Epithelial cell of prostate (primary cell): ENCODE measurements at regions not wholly inside any gene's neighbourhood (a gene's known extent, or its start where the extent isn't known, plus 50 kb on each side); places are given as distances from the start of the nearest gene placed in this dataset.

Experiments
- DNase-seq: peaks from one replicate; pipeline ENCODE4 v3.0.0-alpha.2; 2011; ENCODE audit warnings: low read depth, low spot score
- H3K27ac ChIP-seq: fragments of 450-650 bp; 2 replicates; pipeline ENCODE4 v1.5.1; 2017; ENCODE audit warnings: mild to moderate bottlenecking

GRCh38 chr4:58723954-58724353 lies 1613.8 kb upstream of the IGFBP7 start:
- DNase-seq, result no peak
- no peak overlapping the region for H3K27ac ChIP-seq

DNA sequence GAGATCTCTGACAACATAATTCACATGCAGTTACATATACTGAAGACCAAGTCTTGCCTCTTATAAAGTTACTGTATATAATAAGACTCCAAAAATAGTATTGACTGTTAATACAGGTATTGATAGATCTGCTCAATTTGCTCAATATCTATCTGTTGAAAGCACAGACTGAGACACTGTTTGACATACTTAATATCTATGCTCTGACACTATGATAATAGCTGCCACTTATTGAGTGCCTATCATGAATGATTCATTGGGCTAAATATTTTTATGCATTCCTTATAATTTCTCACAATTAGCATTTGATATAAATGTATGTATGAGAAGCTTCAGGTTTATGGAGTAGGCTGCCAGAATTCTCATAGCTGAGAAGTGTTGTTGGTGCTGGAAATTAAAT lies 1600.9 kb upstream of the IGFBP7 start:
- no peak for DNase-seq
- H3K27ac ChIP-seq, result no peak overlapping the region

DNA sequence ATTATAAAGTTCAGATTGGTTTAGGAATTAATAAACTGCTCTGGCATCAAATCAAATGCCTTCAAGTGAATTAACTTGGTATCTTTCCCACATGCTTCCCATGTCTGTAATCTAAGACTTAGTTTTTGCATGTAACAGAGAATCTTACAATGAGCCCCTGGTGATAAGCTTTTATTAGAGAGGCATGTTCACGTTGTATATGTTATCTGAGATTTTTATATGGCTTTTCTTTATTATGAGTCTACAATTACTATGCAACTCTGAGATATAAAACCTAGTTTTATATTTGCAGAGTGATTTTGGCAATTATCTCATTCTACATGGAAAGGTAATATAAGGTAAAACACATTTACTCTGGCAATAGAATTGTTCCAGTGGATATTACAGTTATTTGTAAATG lies 1578.4 kb upstream of the IGFBP7 start:
- no peak overlapping the region for H3K27ac ChIP-seq
- DNase-seq, result no peak

- no peak for DNase-seq
- H3K27ac ChIP-seq, result no peak overlapping the region
Observed at GRCh38 chr4:58679886-58680285, 1569.7 kb upstream of the IGFBP7 start.

DNA sequence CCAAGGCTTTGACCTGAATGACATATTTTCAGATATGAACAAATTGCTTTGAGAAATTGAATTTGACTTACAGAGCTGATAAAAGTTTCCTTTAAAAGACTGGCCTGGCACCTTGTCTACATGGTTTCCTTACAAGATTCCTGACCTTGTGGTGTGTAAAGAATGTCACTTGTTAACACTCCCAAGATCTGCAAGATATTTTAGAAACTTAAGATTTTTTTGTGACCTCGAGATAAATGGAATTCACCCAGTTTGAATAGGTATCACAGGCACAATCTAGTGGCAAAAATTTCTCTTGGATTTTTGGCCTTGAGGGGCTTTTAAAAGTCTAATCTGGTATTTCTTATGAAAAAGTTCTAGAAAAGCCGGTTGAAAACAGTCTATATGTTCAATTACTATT lies 1568.9 kb upstream of the IGFBP7 start:
- no peak overlapping the region for H3K27ac ChIP-seq
- DNase-seq, result no peak

- DNase-seq, result no peak
- H3K27ac ChIP-seq, result no peak overlapping the region
Observed at GRCh38 chr4:58669783-58670182, 1559.6 kb upstream of the IGFBP7 start.

DNA sequence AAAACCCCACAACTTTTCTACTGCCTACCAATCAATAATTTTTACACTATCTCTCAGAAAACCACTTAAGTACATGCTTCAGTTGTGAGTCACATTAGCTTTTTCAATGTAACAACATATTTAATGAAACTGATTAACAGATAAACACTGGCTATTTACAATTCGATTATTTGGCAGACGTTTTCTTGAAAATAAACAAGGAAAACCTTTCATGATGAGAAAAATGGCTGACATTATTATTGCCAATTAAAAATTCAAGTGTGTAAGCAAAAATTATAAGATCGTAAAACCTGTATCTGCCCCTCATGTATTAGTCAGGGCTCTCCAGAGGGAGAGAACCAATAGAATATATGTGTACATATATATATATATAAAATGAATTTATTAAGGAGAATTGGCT lies 1555.5 kb upstream of the IGFBP7 start:
- H3K27ac ChIP-seq, result no peak overlapping the region
- no peak for DNase-seq

- no peak overlapping the region for H3K27ac ChIP-seq
- DNase-seq, result no peak
Observed at GRCh38 chr4:58658701-58659100, 1548.5 kb upstream of the IGFBP7 start.

DNA sequence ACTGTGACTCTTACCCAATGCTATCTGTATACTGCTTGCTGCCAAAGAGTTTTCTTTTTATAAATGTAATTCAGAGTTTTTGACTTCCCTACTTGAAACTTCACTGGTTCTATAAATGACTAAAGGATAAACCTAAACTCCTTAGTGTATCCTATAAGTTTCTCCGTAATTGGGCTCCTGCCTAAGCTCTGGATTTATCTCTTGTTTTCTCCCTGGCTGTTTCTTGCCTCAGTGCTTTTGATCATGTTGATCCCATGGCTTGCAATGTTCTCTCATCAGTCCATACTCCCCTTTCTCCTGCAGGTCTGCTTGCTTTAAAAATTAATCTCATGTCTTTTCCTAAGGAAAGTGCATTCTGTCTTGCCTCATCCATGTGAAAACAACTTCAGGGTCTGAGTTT lies 1543.1 kb upstream of the IGFBP7 start:
- no peak overlapping the region for H3K27ac ChIP-seq
- DNase-seq, result no peak

DNA sequence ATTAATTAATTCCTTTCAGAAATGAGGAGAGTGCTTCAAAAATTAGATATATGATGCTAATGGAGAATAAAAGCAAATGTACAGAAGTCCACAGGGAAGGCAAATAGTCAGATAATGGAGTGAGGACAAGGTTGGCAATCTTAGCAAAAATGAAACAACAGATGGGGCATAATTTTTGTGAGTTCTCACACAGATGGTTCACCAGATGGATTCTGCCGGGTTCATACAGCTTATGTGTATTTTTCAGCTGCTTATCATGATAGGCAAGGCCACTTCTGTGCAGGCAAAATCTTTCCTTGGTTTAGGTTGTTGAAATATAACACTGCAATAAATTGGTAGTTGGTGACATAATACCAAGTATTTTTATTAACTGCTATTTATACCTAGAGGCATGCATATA lies 1539.0 kb upstream of the IGFBP7 start:
- DNase-seq, result no peak
- no peak overlapping the region for H3K27ac ChIP-seq

DNA sequence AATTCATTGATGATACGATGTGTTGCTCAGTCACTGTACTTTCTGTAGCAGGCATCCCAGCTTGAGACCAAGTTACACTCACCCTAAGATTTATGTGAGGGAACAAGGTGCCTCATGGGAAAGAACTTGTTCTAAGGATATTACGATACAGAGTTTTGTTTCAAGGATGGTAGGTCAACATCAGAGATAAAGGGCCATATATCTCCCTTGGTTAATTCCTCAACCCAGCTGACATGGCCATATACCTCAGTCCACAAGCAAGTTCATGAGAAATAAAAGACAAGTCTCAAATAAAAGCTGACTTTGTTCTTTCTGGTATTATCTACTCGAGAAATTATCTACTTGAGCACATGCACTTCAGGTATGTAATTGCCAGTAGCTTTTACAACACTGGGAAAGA lies 1535.9 kb upstream of the IGFBP7 start:
- no peak for DNase-seq
- H3K27ac ChIP-seq, result no peak overlapping the region

DNA sequence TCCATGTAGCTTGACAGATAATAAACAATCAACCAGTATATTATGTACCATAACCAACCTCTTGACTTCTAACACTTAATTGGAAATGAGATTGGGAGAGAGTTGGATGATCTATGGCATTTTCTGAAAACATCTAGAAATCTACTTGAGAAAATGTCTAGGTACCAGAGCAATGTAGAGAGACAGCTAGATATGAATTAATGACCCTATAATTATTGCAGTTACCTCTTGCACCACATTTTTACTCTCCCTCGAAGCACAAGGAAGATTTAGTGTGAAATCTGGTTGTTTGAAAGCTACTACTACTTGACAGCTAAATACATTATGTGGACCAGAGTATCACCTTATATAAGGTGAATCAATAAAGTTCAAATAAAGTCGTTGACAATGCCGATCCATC lies 1534.4 kb upstream of the IGFBP7 start:
- no peak overlapping the region for H3K27ac ChIP-seq
- no peak for DNase-seq

- no peak overlapping the region for H3K27ac ChIP-seq
- no peak for DNase-seq
Observed at GRCh38 chr4:58636381-58636780, 1526.2 kb upstream of the IGFBP7 start.

DNA sequence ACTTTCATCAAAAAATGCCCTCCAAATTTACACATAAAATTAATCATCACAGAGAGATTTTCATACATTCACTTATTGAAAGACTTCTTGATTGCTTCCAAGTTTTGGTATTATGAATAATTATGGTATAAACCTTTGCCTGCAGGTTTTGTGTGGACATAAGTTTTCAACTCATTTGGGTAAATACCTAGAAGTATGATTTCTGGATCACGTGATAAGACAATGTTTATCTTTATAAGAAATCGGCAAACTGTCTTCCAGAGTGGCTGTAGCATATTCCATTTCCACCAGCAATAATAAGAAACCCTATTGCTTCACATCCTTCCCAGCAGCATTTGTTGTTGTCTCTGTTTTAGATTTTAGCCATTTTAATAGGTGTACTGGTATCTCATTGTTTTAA lies 1507.0 kb upstream of the IGFBP7 start:
- H3K27ac ChIP-seq, result no peak overlapping the region
- DNase-seq, result no peak

GRCh38 chr4:58611012-58611411 lies 1500.8 kb upstream of the IGFBP7 start:
- no peak for DNase-seq
- no peak overlapping the region for H3K27ac ChIP-seq

- H3K27ac ChIP-seq, result no peak overlapping the region
- DNase-seq, result no peak
Observed at GRCh38 chr4:58606303-58606702, 1496.1 kb upstream of the IGFBP7 start.

DNA sequence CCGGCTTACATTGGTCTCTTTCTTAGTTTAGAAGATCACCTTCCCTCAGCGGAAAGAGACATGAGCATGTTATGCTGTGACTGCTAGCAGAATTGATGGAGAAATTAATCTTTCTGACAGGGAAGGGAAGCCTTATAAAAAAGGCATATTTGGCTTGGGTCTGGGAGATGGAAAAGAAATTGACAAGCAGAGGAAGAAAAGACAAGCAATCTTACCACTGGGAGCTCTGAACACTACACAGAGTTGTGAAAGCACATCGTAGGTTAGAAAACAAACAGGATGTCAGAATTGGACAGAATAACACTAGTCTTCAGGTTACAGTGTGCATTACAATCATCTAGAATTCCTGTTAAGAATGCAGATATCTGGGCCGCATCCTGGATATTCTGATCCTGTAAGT lies 1493.8 kb upstream of the IGFBP7 start:
- H3K27ac ChIP-seq, result no peak overlapping the region
- no peak for DNase-seq

DNA sequence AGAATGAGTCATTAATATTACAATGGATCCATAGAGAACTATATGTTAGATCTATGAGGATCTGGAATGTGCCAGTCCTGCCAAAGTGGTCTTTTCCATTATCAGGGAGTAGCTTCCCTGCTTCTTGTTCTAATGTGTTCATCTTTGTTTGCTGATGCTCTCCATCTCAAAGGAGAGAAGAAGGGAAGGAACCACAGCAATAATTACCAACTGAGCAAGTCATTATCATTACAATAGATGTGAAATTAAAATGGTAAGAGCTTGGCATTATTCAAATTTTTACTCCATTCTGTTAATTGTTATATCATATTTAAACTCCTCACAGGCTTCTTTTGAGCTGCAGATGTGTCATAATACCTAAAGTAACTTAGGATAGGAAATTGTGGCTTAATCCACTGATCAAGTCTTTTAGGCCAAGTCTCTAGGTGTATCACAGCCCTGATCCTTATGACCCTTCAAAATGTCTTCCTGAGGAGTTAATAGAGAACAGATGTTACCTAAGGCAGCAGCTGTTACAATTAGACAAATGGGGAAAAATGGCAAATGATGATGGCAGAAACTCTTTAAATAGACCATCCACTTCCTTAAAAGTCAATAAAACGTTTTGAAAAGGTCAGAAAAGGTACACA lies 1492.7 kb upstream of the IGFBP7 start:
- H3K27ac ChIP-seq, result no peak overlapping the region
- no peak for DNase-seq

DNA sequence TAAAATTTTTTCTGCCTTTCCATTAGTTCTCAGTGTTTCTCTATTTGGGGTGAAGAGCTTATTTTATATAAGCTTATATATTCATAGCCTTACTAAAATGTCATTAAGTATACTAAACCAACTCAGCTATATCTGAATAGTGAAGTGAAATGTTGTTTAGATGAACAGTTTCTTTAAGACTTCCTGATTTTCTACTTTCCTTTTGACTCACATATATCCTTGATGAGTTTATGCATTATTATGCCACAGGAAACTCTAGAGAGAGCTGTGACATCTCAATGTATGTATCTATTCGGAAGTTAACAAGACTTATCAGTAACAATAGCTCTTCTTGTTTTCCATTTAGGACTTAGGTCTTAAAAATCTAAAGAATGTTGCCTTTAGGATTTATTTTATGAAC lies 1491.8 kb upstream of the IGFBP7 start:
- no peak overlapping the region for H3K27ac ChIP-seq
- no peak for DNase-seq

DNA sequence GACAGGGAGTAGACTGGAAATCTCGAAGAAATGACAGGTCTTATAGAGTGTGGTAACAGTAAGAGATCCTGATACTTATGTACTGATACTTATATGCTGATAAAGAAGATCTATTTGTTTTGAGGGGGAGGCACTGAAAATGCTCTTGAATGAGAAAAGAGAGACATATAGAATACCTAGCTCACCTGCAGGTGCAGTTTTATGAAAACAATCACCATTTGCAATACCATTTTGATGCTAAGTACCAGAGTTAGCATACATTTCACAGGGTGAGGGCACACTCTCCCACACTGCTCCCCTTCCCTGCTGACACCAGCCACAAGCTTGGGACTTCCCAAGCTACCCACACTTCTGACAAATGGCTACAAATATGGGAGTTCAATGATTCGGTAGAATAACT lies 1490.1 kb upstream of the IGFBP7 start:
- no peak for DNase-seq
- H3K27ac ChIP-seq, result no peak overlapping the region

GRCh38 chr4:58590722-58591121 lies 1480.5 kb upstream of the IGFBP7 start:
- no peak for DNase-seq

DNA sequence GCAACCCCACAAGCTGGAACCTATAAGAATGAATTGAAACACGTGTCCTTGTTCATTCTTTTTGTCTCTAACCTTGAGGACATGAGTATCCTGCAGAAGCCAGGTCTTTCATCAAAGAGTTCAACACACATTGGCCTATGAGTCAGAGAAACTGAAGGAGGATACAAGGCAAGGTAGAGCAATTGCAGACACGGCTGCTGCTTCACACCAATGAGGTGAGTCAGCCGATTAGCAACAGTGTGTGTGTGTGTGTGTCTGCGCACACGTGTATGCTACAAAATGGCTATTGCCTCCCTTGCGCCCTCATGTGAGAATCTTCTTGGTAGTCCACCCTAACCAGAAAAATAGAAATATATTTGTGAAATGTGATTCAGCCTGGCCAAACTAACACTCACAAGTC lies 1477.7 kb upstream of the IGFBP7 start:
- DNase-seq, result no peak
- H3K27ac ChIP-seq, result no peak overlapping the region

More at GRCh38 chr4:58590722-58591121, 1480.5 kb upstream of the IGFBP7 start:
- no peak overlapping the region for H3K27ac ChIP-seq

GRCh38 chr4:58566260-58566659 lies 1456.1 kb upstream of the IGFBP7 start:
- no peak overlapping the region for H3K27ac ChIP-seq
- no peak for DNase-seq
